Stimulated activated CD4-positive, alpha-beta T cell treated with anti-CD3 and anti-CD28 coated beads, Interleukin-4, amount 100 ng/mL, for 48 hours (primary cell): ENCODE measurements at regions not wholly inside any gene's neighbourhood (a gene's known extent, or its start where the extent isn't known, plus 50 kb on each side); places are given as distances from the start of the nearest gene placed in this dataset.

ENCODE experiments used
- DNase-seq, 2 donors: peaks; one replicate each; pipeline ENCODE4 v3.0.0-alpha.2; 2020; ENCODE audit warnings: low read depth in 2 of 2

- no peak for DNase-seq
These were observed 475.2 kb upstream of the USP24 start for GRCh38 chr1:55690366-55690765.

- DNase-seq, result no peak
These were observed 474.6 kb upstream of the USP24 start for GRCh38 chr1:55689800-55690199.

- DNase-seq, result no peak
These were observed 470.4 kb upstream of the USP24 start for GRCh38 chr1:55685560-55685959.

- DNase-seq, result no peak
These were observed 469.0 kb upstream of the USP24 start for GRCh38 chr1:55684131-55684650.

- DNase-seq, result no peak
These were observed 467.0 kb upstream of the USP24 start for GRCh38 chr1:55682198-55682597.

- DNase-seq, result no peak
These were observed 464.8 kb upstream of the USP24 start for GRCh38 chr1:55679971-55680370.

- DNase-seq, result no peak
These were observed 458.3 kb upstream of the USP24 start for GRCh38 chr1:55673416-55673815.

GRCh38 chr1:55670331-55671082, 455.3 kb upstream of the USP24 start:
- no peak for DNase-seq

GRCh38 chr1:55669293-55669692, 454.1 kb upstream of the USP24 start:
- DNase-seq, result no peak

GRCh38 chr1:55662875-55663274, 447.7 kb upstream of the USP24 start:
- no peak for DNase-seq

- DNase-seq, result no peak
These were observed 443.8 kb upstream of the USP24 start for GRCh38 chr1:55658917-55659316.

- DNase-seq, result no peak
These were observed 439.6 kb upstream of the USP24 start for GRCh38 chr1:55654750-55655149.

GRCh38 chr1:55654171-55654570, 439.0 kb upstream of the USP24 start:
- no peak for DNase-seq

- DNase-seq, result no peak
These were observed 435.3 kb upstream of the USP24 start for GRCh38 chr1:55650444-55650843.

- DNase-seq, result no peak
These were observed 431.0 kb upstream of the USP24 start for GRCh38 chr1:55646181-55646580.

GRCh38 chr1:55645270-55645669, 430.1 kb upstream of the USP24 start:
- DNase-seq, result no peak

GRCh38 chr1:55641947-55642346, 426.8 kb upstream of the USP24 start:
- no peak for DNase-seq

- DNase-seq, result peak; percentile 3 to 5
These were observed 425.7 kb upstream of the USP24 start for GRCh38 chr1:55640708-55641473.

- no peak for DNase-seq
These were observed 424.4 kb upstream of the USP24 start for GRCh38 chr1:55639526-55639925.

- no peak for DNase-seq
These were observed 423.9 kb upstream of the USP24 start for GRCh38 chr1:55639051-55639450.

- no peak for DNase-seq
These were observed 421.5 kb upstream of the USP24 start for GRCh38 chr1:55636696-55637095.

- DNase-seq, result no peak
These were observed 420.7 kb upstream of the USP24 start for GRCh38 chr1:55635856-55636255.

- DNase-seq, result no peak
These were observed 419.4 kb upstream of the USP24 start for GRCh38 chr1:55634516-55634915.
